ENCODE measurements at regions not wholly inside any gene's neighbourhood (a gene's known extent, or its start where the extent isn't known, plus 50 kb on each side); places are given as distances from the start of the nearest gene placed in this dataset.

- no peak for DNase-seq
Observed at GRCh38 chr7:130971297-130971696, 237.3 kb upstream of the KLF14 start.

GRCh38 chr7:130972201-130972600 lies 238.2 kb upstream of the KLF14 start:
- DNase-seq = no peak

- DNase-seq = no peak
Observed at GRCh38 chr7:130973637-130974036, 239.6 kb upstream of the KLF14 start.

- no peak for DNase-seq
Observed at GRCh38 chr7:130974169-130974568, 240.2 kb upstream of the KLF14 start.

GRCh38 chr7:130974794-130975193 lies 240.8 kb upstream of the KLF14 start:
- no peak for DNase-seq

- no peak for DNase-seq
Observed at GRCh38 chr7:130975731-130976130, 241.7 kb upstream of the KLF14 start.

- no peak for DNase-seq
Observed at GRCh38 chr7:130982160-130982638, 248.2 kb upstream of the KLF14 start.

GRCh38 chr7:130982651-130983050 lies 248.6 kb upstream of the KLF14 start:
- DNase-seq = no peak

GRCh38 chr7:130985361-130985760 lies 251.4 kb upstream of the KLF14 start:
- DNase-seq = no peak

GRCh38 chr7:130986261-130986690 lies 252.3 kb upstream of the KLF14 start:
- no peak for DNase-seq

GRCh38 chr7:130987092-130987491 lies 253.1 kb upstream of the KLF14 start:
- DNase-seq = no peak

GRCh38 chr7:130988443-130988842 lies 254.4 kb upstream of the KLF14 start:
- DNase-seq = no peak

GRCh38 chr7:130989101-130989795 lies 255.2 kb upstream of the KLF14 start:
- DNase-seq = no peak

GRCh38 chr7:130990178-130990832 lies 256.3 kb upstream of the KLF14 start:
- DNase-seq = no peak

- no peak for DNase-seq
Observed at GRCh38 chr7:130993671-130994365, 259.8 kb upstream of the KLF14 start.

GRCh38 chr7:130994378-130995115 lies 260.5 kb upstream of the KLF14 start:
- no peak for DNase-seq

GRCh38 chr7:130995252-130996081 lies 261.5 kb upstream of the KLF14 start:
- DNase-seq = no peak

- DNase-seq = no peak
Observed at GRCh38 chr7:130996205-130996832, 262.3 kb upstream of the KLF14 start.

GRCh38 chr7:130996833-130997231 lies 262.8 kb upstream of the KLF14 start:
- DNase-seq = peak; percentile 87

GRCh38 chr7:130998993-130999602 lies 265.1 kb upstream of the KLF14 start:
- no peak for DNase-seq

- DNase-seq = no peak
Observed at GRCh38 chr7:130999926-131000325, 265.9 kb upstream of the KLF14 start.
